ENCODE measurements at regions not wholly inside any gene's neighbourhood (a gene's known extent, or its start where the extent isn't known, plus 50 kb on each side); places are given as distances from the start of the nearest gene placed in this dataset.

DNA sequence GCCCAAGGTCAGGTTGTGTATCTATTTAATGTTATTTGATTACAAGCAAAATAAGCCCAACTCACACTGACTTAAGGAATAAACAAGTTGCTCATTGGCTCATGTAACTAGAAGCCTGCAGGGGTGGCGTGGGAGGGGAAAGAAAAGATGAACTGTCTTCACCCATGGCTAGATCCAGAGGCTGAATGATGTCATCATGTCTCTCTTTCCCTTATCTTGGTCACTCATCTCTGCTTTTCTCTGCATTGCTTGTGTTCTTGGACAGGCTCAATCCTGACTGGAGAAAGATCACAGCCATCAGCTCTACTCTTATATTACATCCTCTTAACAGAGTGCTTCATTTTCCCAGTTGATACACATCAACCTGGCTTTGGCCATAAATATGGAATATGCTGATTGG lies 290.0 kb upstream of the DIAPH2 start:
- no peak for DNase-seq
- no peak overlapping the region for H3K27ac ChIP-seq (ENCODE audit: low read length)
- H3K27me3 ChIP-seq (ENCODE audit: insufficient read depth, low read length, poor library complexity) = no peaks in the 10 kb centered on the region
- no peak overlapping the region for H2AFZ ChIP-seq (ENCODE audit: low read depth, low read length)
- no peak for ATAC-seq (ENCODE audit: insufficient read depth, low read depth)
- H3K36me3 ChIP-seq (ENCODE audit: insufficient read depth, low read length) = no peaks in the 10 kb centered on the region
- TF ChIP-seq, protein P1, sequence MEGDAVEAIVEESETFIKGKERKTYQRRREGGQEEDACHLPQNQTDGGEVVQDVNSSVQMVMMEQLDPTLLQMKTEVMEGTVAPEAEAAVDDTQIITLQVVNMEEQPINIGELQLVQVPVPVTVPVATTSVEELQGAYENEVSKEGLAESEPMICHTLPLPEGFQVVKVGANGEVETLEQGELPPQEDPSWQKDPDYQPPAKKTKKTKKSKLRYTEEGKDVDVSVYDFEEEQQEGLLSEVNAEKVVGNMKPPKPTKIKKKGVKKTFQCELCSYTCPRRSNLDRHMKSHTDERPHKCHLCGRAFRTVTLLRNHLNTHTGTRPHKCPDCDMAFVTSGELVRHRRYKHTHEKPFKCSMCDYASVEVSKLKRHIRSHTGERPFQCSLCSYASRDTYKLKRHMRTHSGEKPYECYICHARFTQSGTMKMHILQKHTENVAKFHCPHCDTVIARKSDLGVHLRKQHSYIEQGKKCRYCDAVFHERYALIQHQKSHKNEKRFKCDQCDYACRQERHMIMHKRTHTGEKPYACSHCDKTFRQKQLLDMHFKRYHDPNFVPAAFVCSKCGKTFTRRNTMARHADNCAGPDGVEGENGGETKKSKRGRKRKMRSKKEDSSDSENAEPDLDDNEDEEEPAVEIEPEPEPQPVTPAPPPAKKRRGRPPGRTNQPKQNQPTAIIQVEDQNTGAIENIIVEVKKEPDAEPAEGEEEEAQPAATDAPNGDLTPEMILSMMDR (IDR thresholded peaks at IDR 0.05; ENCODE audit: borderline replicate concordance, extremely low read depth, low read length, poor library complexity, severe bottlenecking) = no peak
- TF ChIP-seq EZH2 (IDR thresholded peaks at IDR 0.05; ENCODE audit: borderline replicate concordance, low read depth, low read length, severe bottlenecking) = no peak
- no peak overlapping the region for H3K9ac ChIP-seq (ENCODE audit: low read depth, low read length)
- no peak overlapping the region for H3K4me2 ChIP-seq (ENCODE audit: insufficient read depth, low read length)
- no peaks in the 10 kb centered on the region for H3K79me2 ChIP-seq (ENCODE audit: insufficient read depth, low read length)
- H3K4me1 ChIP-seq (ENCODE audit: insufficient read depth, low read length) = no peaks in the 10 kb centered on the region
- H4K20me1 ChIP-seq (ENCODE audit: insufficient read depth, low read length) = no peaks in the 10 kb centered on the region
- H3K4me3 ChIP-seq (ENCODE audit: low read depth in 1 of 2, low read length in 2 of 2) = no peak overlapping the region
- no peaks in the 10 kb centered on the region for H3K9me3 ChIP-seq (ENCODE audit: insufficient read depth, low read length, severe bottlenecking)

GRCh38 chrX:96403446-96403845 lies 281.2 kb upstream of the DIAPH2 start:
- no peaks in the 10 kb centered on the region for H3K27me3 ChIP-seq (ENCODE audit: insufficient read depth, low read length, poor library complexity)
- no peak overlapping the region for H3K4me3 ChIP-seq (ENCODE audit: low read depth in 1 of 2, low read length in 2 of 2)
- H3K4me1 ChIP-seq (ENCODE audit: insufficient read depth, low read length) = no peaks in the 10 kb centered on the region
- no peaks in the 10 kb centered on the region for H4K20me1 ChIP-seq (ENCODE audit: insufficient read depth, low read length)
- DNase-seq (no peak), ATAC-seq (ENCODE audit: insufficient read depth, low read depth) (no peak)
- no peak for TF ChIP-seq EZH2 (IDR thresholded peaks at IDR 0.05; ENCODE audit: borderline replicate concordance, low read depth, low read length, severe bottlenecking)
- TF ChIP-seq, protein P1 (IDR thresholded peaks at IDR 0.05; ENCODE audit: borderline replicate concordance, extremely low read depth, low read length, poor library complexity, severe bottlenecking) = no peak
- H3K4me2 ChIP-seq (ENCODE audit: insufficient read depth, low read length) = no peak overlapping the region
- H2AFZ ChIP-seq (ENCODE audit: low read depth, low read length) = no peak overlapping the region
- no peaks in the 10 kb centered on the region for H3K79me2 ChIP-seq (ENCODE audit: insufficient read depth, low read length)
- H3K9ac ChIP-seq (ENCODE audit: low read depth, low read length) = no peak overlapping the region
- H3K9me3 ChIP-seq (ENCODE audit: insufficient read depth, low read length, severe bottlenecking) = no peaks in the 10 kb centered on the region
- no peaks in the 10 kb centered on the region for H3K36me3 ChIP-seq (ENCODE audit: insufficient read depth, low read length)
- no peak overlapping the region for H3K27ac ChIP-seq (ENCODE audit: low read length)

DNA sequence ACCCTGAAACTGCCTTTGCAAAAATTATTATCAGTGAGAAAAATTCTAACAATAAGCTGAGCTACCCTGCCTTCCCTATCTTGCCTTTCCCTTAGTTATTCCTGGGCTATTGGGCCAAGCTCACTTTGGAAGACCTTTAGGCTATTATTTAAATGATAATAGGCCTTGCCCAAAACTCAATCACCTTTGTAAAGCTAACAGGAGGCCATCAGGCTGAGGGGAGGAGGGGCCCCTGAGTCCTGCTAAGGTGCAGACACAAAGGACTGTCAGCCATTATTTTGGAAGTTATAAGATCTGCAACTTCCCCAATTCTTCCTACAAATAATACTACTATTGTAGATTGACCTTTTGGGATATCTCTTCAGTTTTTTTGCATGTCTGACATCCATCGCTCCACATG lies 278.8 kb upstream of the DIAPH2 start:
- H3K4me1 ChIP-seq (ENCODE audit: insufficient read depth, low read length) = no peaks in the 10 kb centered on the region
- no peak overlapping the region for H2AFZ ChIP-seq (ENCODE audit: low read depth, low read length)
- DNase-seq (no peak), ATAC-seq (ENCODE audit: insufficient read depth, low read depth) (no peak)
- H4K20me1 ChIP-seq (ENCODE audit: insufficient read depth, low read length) = no peaks in the 10 kb centered on the region
- no peaks in the 10 kb centered on the region for H3K79me2 ChIP-seq (ENCODE audit: insufficient read depth, low read length)
- TF ChIP-seq, protein P1 (IDR thresholded peaks at IDR 0.05; ENCODE audit: borderline replicate concordance, extremely low read depth, low read length, poor library complexity, severe bottlenecking) = no peak
- TF ChIP-seq EZH2 (IDR thresholded peaks at IDR 0.05; ENCODE audit: borderline replicate concordance, low read depth, low read length, severe bottlenecking) = no peak
- H3K27ac ChIP-seq (ENCODE audit: low read length) = no peak overlapping the region
- H3K4me3 ChIP-seq (ENCODE audit: low read depth in 1 of 2, low read length in 2 of 2) = no peak overlapping the region
- no peaks in the 10 kb centered on the region for H3K36me3 ChIP-seq (ENCODE audit: insufficient read depth, low read length)
- no peak overlapping the region for H3K4me2 ChIP-seq (ENCODE audit: insufficient read depth, low read length)
- no peaks in the 10 kb centered on the region for H3K9me3 ChIP-seq (ENCODE audit: insufficient read depth, low read length, severe bottlenecking)
- H3K27me3 ChIP-seq (ENCODE audit: insufficient read depth, low read length, poor library complexity) = no peaks in the 10 kb centered on the region
- H3K9ac ChIP-seq (ENCODE audit: low read depth, low read length) = no peak overlapping the region

DNA sequence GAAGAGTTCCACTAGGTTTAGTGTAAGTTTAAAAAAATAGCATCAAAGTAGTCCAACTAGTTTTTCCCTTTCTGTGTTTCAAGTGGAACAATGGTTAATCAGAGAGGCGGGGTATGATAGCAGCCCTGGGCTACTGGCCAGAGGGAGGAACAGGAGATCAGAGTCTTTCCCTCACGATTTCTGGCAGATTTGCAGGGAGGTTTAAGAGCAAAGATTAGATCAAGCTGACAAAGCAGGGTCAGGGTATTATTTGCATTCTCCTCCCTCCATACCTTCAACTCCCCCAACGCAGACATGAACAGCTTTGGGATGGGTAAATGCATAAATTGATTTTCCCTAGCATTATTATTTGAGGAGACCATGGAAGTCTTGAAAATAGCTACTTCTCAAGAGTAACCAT lies 277.6 kb upstream of the DIAPH2 start:
- H3K4me1 ChIP-seq (ENCODE audit: insufficient read depth, low read length) = no peaks in the 10 kb centered on the region
- H4K20me1 ChIP-seq (ENCODE audit: insufficient read depth, low read length) = no peaks in the 10 kb centered on the region
- TF ChIP-seq EZH2 (IDR thresholded peaks at IDR 0.05; ENCODE audit: borderline replicate concordance, low read depth, low read length, severe bottlenecking) = no peak
- TF ChIP-seq, protein P1 (IDR thresholded peaks at IDR 0.05; ENCODE audit: borderline replicate concordance, extremely low read depth, low read length, poor library complexity, severe bottlenecking) = no peak
- no peak overlapping the region for H3K4me2 ChIP-seq (ENCODE audit: insufficient read depth, low read length)
- H3K27ac ChIP-seq (ENCODE audit: low read length) = no peak overlapping the region
- H3K9ac ChIP-seq (ENCODE audit: low read depth, low read length) = no peak overlapping the region
- H2AFZ ChIP-seq (ENCODE audit: low read depth, low read length) = no peak overlapping the region
- H3K4me3 ChIP-seq (ENCODE audit: low read depth in 1 of 2, low read length in 2 of 2) = no peak overlapping the region
- H3K9me3 ChIP-seq (ENCODE audit: insufficient read depth, low read length, severe bottlenecking) = no peaks in the 10 kb centered on the region
- no peaks in the 10 kb centered on the region for H3K79me2 ChIP-seq (ENCODE audit: insufficient read depth, low read length)
- ATAC-seq (ENCODE audit: insufficient read depth, low read depth) (no peak), DNase-seq (no peak)
- no peaks in the 10 kb centered on the region for H3K36me3 ChIP-seq (ENCODE audit: insufficient read depth, low read length)
- H3K27me3 ChIP-seq (ENCODE audit: insufficient read depth, low read length, poor library complexity) = no peaks in the 10 kb centered on the region
